K562 (cell line): ENCODE measurements at regions not wholly inside any gene's neighbourhood (a gene's known extent, or its start where the extent isn't known, plus 50 kb on each side); places are given as distances from the start of the nearest gene placed in this dataset.

Experiments
- ADNP ChIP-seq: fragments of 200-800 bp; sonication (Bioruptor generic); IDR thresholded peaks from 2 replicates; pipeline ENCODE4 v1.6.1; 2016; ENCODE audit warnings: missing genetic modification characterization, missing compliant biosample characterization
- ARHGAP35 ChIP-seq: fragments of 450-650 bp; IDR thresholded peaks from 2 replicates; pipeline ENCODE4 v1.6.1; 2018; ENCODE audit not compliant: partially characterized antibody
- BCOR ChIP-seq: fragments of 450-650 bp; IDR thresholded peaks from 2 replicates; pipeline ENCODE4 v1.6.1; 2016
- BDP1 ChIP-seq: IDR thresholded peaks from 3 replicates; pipeline ENCODE4 v1.6.1; 2011; ENCODE audit not compliant: insufficient read length, insufficient read depth
- BRF2 ChIP-seq: IDR thresholded peaks from 3 replicates; pipeline ENCODE4 v1.6.1; 2011; ENCODE audit warnings: borderline replicate concordance, mild to moderate bottlenecking; ENCODE audit not compliant: insufficient read length, insufficient read depth
- CAMTA2 ChIP-seq: fragments of 250-450 bp; sonication (Bioruptor Pico); conservative IDR thresholded peaks from 2 replicates; pipeline ENCODE4 v1.5.1; 2022
- CBFA2T2 ChIP-seq: fragments of 450-650 bp; conservative IDR thresholded peaks from 2 replicates; pipeline ENCODE4 v1.6.1; 2017; ENCODE audit warnings: mild to moderate bottlenecking
- CBX1 ChIP-seq: sonication (generic); IDR thresholded peaks from 2 replicates; pipeline ENCODE4 v1.6.1; 2016; ENCODE audit warnings: antibody characterized with exemption, low read depth, mild to moderate bottlenecking
- E2F8 ChIP-seq: fragments of 450-650 bp; IDR thresholded peaks from 2 replicates; pipeline ENCODE4 v1.7.1; 2018; ENCODE audit warnings: mild to moderate bottlenecking, low read depth; ENCODE audit not compliant: partially characterized antibody
- EGR1 ChIP-seq: fragments of 450-650 bp; conservative IDR thresholded peaks from 2 replicates; pipeline ENCODE4 v1.6.1; 2017; ENCODE audit warnings: mild to moderate bottlenecking
- ELF1 ChIP-seq: fragments of 200-800 bp; sonication (Bioruptor generic); IDR thresholded peaks from 2 replicates; pipeline ENCODE4 v1.6.1; 2016; ENCODE audit warnings: missing genetic modification characterization, missing compliant biosample characterization
- ESRRB ChIP-seq: fragments of 250-450 bp; sonication (Bioruptor Pico); IDR thresholded peaks from 2 replicates; pipeline ENCODE4 v1.5.0; 2020; ENCODE audit warnings: mild to moderate bottlenecking, moderate library complexity, borderline replicate concordance
- HCFC1 ChIP-seq: IDR thresholded peaks from 2 replicates; pipeline ENCODE4 v1.6.1; 2012; ENCODE audit warnings: low read depth, low read length, improper control_type of control experiment
- HDAC2 ChIP-seq: fragments of 450-650 bp; IDR thresholded peaks from 2 replicates; pipeline ENCODE4 v1.6.1; 2016; ENCODE audit warnings: mild to moderate bottlenecking
- NCOA1 ChIP-seq: fragments of 450-650 bp; IDR thresholded peaks from 2 replicates; pipeline ENCODE4 v1.6.1; 2016; ENCODE audit warnings: low read depth
- NELFE ChIP-seq: IDR thresholded peaks from 2 replicates; pipeline ENCODE4 v1.6.1; 2011; ENCODE audit warnings: mild to moderate bottlenecking; ENCODE audit not compliant: insufficient read depth, insufficient read length
- RB1 ChIP-seq: fragments of 450-650 bp; IDR thresholded peaks from 2 replicates; pipeline ENCODE4 v1.6.1; 2017; ENCODE audit warnings: low read depth, mild to moderate bottlenecking
- RBM25 ChIP-seq: fragments of 200-400 bp; formaldehyde crosslinking; IDR thresholded peaks from 2 replicates; pipeline ENCODE4 v1.6.1; 2018; ENCODE audit warnings: low read length, low read depth, moderate library complexity; ENCODE audit not compliant: severe bottlenecking
- SETDB1 ChIP-seq: IDR thresholded peaks from one replicate; pipeline ENCODE4 v1.6.1; 2012; ENCODE audit warnings: low read length, control low read depth, inconsistent platforms
- ZNF184 ChIP-seq: sonication (generic); formaldehyde crosslinking; IDR thresholded peaks from 2 replicates; pipeline ENCODE4 v1.5.0; 2020; ENCODE audit warnings: missing genetic modification reagents
- ZNF212 ChIP-seq: fragments of 450-650 bp; formaldehyde crosslinking; IDR thresholded peaks from 2 replicates; pipeline ENCODE4 v1.4.0; 2020; ENCODE audit warnings: mild to moderate bottlenecking
- ZNF444 ChIP-seq: fragments of 250-450 bp; sonication (Bioruptor Pico); IDR thresholded peaks from 2 replicates; pipeline ENCODE4 v1.4.0; 2020; ENCODE audit warnings: mild to moderate bottlenecking, moderate library complexity
- TF ChIP-seq, protein P1 (sequence below): fragments of 450-650 bp; IDR thresholded peaks from 2 replicates; pipeline ENCODE4 v1.6.1; 2016; ENCODE audit warnings: borderline replicate concordance

- TF ChIP-seq HCFC1 (no peak), E2F8 (no peak), ELF1 (tag) (no peak), ZNF212 (CRISPR knock-in tag) (no peak), HDAC2 (peak; percentile 25; the same call in 1 of the 2 replicates), CBFA2T2 (no peak), RBM25 (peak; percentile 63), RB1 (no peak), BDP1 (no peak), NCOA1 (no peak), CBX1 (0 out of 2 replicates have a peak, but pooled peaks have one; percentile 45), EGR1 (no peak), ESRRB (CRISPR knock-in tag) (no peak), NELFE (no peak), SETDB1 (no peak), ZNF184 (CRISPR knock-in tag) (no peak), ARHGAP35 (no peak), CAMTA2 (CRISPR knock-in tag) (no peak), ADNP (tag) (0 out of 2 replicates have a peak, but pooled peaks have one; percentile 24), ZNF444 (CRISPR knock-in tag) (no peak), BRF2 (no peak), BCOR (peak; percentile 74; the same call in 1 of the 2 replicates)
- TF ChIP-seq, protein P1, sequence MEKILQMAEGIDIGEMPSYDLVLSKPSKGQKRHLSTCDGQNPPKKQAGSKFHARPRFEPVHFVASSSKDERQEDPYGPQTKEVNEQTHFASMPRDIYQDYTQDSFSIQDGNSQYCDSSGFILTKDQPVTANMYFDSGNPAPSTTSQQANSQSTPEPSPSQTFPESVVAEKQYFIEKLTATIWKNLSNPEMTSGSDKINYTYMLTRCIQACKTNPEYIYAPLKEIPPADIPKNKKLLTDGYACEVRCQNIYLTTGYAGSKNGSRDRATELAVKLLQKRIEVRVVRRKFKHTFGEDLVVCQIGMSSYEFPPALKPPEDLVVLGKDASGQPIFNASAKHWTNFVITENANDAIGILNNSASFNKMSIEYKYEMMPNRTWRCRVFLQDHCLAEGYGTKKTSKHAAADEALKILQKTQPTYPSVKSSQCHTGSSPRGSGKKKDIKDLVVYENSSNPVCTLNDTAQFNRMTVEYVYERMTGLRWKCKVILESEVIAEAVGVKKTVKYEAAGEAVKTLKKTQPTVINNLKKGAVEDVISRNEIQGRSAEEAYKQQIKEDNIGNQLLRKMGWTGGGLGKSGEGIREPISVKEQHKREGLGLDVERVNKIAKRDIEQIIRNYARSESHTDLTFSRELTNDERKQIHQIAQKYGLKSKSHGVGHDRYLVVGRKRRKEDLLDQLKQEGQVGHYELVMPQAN, result no peak
- TF ChIP-seq, all 486 proteins: peak for 6
Measured at GRCh38 chr9:129380961-129381401, 202.9 kb upstream of the IER5L start (continued).
